Gastrocnemius medialis (tissue), 4 donors: ENCODE measurements at regions not wholly inside any gene's neighbourhood (a gene's known extent, or its start where the extent isn't known, plus 50 kb on each side); places are given as distances from the start of the nearest gene placed in this dataset.
A peak's percentile ranks its signal among the peaks of the same experiment; 100 is the strongest.

Experiments
- ATAC-seq, 2 donors: fragments of 150-250 bp; one replicate each; pipeline ENCODE4 v1.9.1; 2016
- DNase-seq, 2 donors: peaks; one replicate each; pipeline ENCODE4 v3.0.0-alpha.2; 2019
- H3K27ac ChIP-seq, 4 donors: fragments of 200-600 bp; sonication (generic); 1 replicate in 1 of 4; 2 replicates in 3 of 4; pipeline ENCODE4 v1.5.1; 2016 to 2018; ENCODE audit warnings: mild to moderate bottlenecking in 2 of 4, moderate library complexity in 1 of 4
- H3K27me3 ChIP-seq, 3 donors: fragments of 200-600 bp; sonication (generic) in 2 of 3; 1 replicate in 1 of 3; 2 replicates in 2 of 3; pipeline versions ENCODE4 v1.5.1 to v1.6.0; 2016 to 2019; ENCODE audit warnings: mild to moderate bottlenecking in 1 of 3, moderate library complexity in 1 of 3
- H3K36me3 ChIP-seq, 2 donors: fragments of 200-600 bp; sonication (generic) in 1 of 2; one replicate each; pipeline ENCODE4 v1.5.1; 2017 to 2018
- H3K4me1 ChIP-seq, 2 donors: fragments of 200-600 bp; sonication (generic) in 1 of 2; one replicate each; pipeline ENCODE4 v1.5.1; 2016 to 2017; ENCODE audit warnings: mild to moderate bottlenecking in 2 of 2
- H3K4me3 ChIP-seq, 4 donors: fragments of 200-600 bp; sonication (generic) in 3 of 4; 1 replicate in 1 of 4; 2 replicates in 3 of 4; pipeline ENCODE4 v1.5.1; 2016 to 2019; ENCODE audit warnings: mild to moderate bottlenecking in 2 of 4
- H3K9me3 ChIP-seq, 3 donors: fragments of 200-600 bp; sonication (generic) in 2 of 3; 1 replicate in 1 of 3; 2 replicates in 2 of 3; pipeline ENCODE4 v1.5.1; 2016 to 2019
- POLR2A ChIP-seq, 2 donors: fragments of 450-650 bp; IDR thresholded peaks; one replicate each; pipeline ENCODE4 v1.6.1; 2017; ENCODE audit warnings: antibody characterized with exemption in 2 of 2, mild to moderate bottlenecking in 2 of 2, moderate library complexity in 2 of 2
- in situ Hi-C, 4 donors: fragments of 200-750 bp; cut with MboI; loops; one replicate each; pipeline versions ENCODE4 v1.15.0 to v1.8.0; 2017; ENCODE audit warnings: low sequenced_read_pairs in 4 of 4
- intact Hi-C: fragments of 100-400 bp; cut with DNase I; formaldehyde crosslinking; loops from one replicate; pipeline ENCODE4 v1.15.1; 2023; ENCODE audit warnings: low total_unique reads
- TF ChIP-seq, protein P1 (sequence below), 5 experiments: fragments of 450-650 bp in 3 of 5; fragments of 200-600 bp in 2 of 5; sonication (generic) in 2 of 5; IDR thresholded peaks in 4 of 5; conservative IDR thresholded peaks in 1 of 5; 1 replicate in 4 of 5; 2 replicates in 1 of 5; pipeline ENCODE4 v1.5.1; 2016 to 2019; ENCODE audit warnings: antibody characterized with exemption in 5 of 5, mild to moderate bottlenecking in 3 of 5, moderate library complexity in 3 of 5

DNA sequence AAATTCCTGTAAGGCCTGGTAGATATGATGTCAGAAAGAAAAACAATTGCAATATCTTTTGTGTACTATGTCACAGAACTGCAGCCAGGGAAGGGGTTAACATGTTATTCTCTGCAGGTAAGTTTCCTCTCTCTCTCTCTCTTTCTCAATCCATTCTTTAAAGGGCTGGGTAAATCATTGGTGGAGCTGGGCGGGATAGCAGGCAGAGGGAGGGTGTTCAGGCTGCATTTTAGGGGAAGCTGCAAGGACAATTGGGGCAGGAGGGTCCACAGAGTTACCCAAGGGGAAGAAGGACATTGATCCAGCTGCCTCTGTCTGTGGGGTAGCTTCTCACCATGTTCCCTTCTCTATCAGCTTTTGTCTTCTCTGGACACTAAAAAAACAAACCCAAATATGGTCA, 153.9 kb upstream of the BMPER start:
- TF ChIP-seq, protein P1, sequence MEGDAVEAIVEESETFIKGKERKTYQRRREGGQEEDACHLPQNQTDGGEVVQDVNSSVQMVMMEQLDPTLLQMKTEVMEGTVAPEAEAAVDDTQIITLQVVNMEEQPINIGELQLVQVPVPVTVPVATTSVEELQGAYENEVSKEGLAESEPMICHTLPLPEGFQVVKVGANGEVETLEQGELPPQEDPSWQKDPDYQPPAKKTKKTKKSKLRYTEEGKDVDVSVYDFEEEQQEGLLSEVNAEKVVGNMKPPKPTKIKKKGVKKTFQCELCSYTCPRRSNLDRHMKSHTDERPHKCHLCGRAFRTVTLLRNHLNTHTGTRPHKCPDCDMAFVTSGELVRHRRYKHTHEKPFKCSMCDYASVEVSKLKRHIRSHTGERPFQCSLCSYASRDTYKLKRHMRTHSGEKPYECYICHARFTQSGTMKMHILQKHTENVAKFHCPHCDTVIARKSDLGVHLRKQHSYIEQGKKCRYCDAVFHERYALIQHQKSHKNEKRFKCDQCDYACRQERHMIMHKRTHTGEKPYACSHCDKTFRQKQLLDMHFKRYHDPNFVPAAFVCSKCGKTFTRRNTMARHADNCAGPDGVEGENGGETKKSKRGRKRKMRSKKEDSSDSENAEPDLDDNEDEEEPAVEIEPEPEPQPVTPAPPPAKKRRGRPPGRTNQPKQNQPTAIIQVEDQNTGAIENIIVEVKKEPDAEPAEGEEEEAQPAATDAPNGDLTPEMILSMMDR (IDR thresholded peaks at IDR 0.05 in 4 of 5, conservative IDR thresholded peaks at IDR 0.05 in 1 of 5), result no peak
- no peak for TF ChIP-seq POLR2A (IDR thresholded peaks at IDR 0.05)
- H3K36me3 ChIP-seq, result no peaks in the 10 kb centered on the region
- intact Hi-C loops (no loop called here), in situ Hi-C loops (loop anchor here in 1 of 4 donors (10.0 kb wide), 1 partner anchor 143 kb away; no protein-coding TSS in a partner anchor)
- no peak overlapping the region for H3K27ac ChIP-seq
- H3K4me3 ChIP-seq, result no peak overlapping the region
- ATAC-seq (no peak), DNase-seq (no peak)
- H3K4me1 ChIP-seq, result peaks cover 7 to 9% of the 10 kb centered on the region in 2 donors
- H3K9me3 ChIP-seq, result no peaks in the 10 kb centered on the region
- H3K27me3 ChIP-seq, result no peaks in the 10 kb centered on the region

DNA sequence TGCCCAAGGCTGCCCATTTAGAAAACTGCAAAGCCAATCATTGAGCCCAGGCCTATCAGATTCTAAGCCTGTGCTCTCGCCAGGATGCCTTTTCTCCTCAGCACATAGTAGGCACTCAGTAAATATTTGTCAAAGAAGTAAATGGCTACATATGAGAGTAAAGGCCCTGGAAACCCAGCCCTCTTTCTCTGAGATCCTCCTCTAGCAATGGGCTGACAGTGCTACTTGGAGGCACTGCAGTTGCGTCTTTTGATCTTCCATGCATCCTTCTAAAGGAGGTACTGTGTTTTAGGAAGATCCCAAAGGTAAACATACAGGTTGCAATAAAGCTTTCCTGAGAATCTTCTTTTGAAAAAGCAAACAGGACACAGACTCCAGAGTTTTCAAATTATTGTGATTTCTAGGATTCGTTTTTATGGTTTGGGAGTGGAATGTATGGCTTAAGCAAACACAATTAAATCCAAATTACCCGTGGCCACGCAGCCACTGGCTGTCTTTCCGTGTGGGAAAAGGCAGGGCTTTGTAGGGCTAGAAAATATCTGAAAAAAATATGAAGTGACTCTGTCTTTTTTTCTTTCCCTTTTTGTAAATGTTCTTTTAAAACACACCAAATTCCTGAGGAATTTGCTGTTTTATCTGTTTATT, 151.3 kb upstream of the BMPER start:
- no peaks in the 10 kb centered on the region for H3K9me3 ChIP-seq
- DNase-seq, result no peak
- in situ Hi-C loops, result loop anchor here in 1 of 4 donors (10.0 kb wide), 1 partner anchor 141 kb away; no protein-coding TSS in a partner anchor
- H3K36me3 ChIP-seq, result no peaks in the 10 kb centered on the region
- no peak for TF ChIP-seq POLR2A (IDR thresholded peaks at IDR 0.05)
- TF ChIP-seq, protein P1 (IDR thresholded peaks at IDR 0.05 in 4 of 5, conservative IDR thresholded peaks at IDR 0.05 in 1 of 5), result no peak
- no peak overlapping the region for H3K4me3 ChIP-seq
- peaks cover 9 to 13% of the 10 kb centered on the region in 2 donors for H3K4me1 ChIP-seq
- no peak for ATAC-seq
- H3K27ac ChIP-seq, result no peak overlapping the region
- intact Hi-C loops, result no loop called here
- no peaks in the 10 kb centered on the region for H3K27me3 ChIP-seq

DNA sequence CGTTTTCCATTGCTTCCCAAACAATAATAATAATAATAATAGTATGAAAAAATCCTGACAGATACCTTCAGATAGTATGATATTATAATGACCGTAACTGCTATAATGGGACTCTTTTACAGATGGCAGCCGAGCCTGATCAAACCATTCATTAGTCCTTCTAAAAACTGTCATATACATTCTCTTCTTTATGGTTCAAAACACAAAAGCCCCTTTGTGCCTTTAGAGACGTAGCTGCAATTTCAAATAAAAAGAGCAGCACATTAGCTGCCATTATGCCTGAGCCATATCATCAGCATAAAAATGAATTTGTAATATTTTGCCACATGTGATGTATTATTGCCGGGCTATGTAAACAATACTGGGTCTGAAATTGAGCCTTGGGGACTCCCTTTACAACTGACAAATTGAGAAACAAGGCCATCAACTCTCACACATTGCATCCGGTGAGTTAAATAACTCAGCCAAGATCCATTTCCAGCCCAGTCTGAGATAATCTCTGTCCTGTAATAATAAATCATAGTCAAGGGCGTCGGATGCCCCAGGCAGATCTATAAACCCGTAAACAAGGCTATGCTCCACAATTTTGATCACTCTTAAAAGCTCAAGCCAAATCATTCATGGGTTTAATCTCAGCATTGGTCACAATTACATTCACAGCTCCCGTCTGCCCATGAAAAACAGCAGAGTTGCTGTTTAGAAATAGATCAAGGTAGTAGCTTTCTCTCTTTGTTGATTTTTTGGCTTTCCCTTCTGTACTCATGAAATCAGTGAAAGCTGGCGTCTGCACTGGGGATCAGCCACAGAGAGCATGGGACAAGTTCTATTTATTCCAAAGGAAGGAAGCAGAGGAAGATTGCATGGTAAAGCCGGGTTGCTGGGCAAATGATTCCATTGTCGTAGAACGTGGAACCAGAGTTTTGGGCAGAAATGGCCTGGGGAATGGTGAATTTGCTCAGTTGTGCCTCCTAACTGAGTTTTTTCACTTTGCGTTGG, 150.1 kb upstream of the BMPER start:
- ATAC-seq, result no peak
- TF ChIP-seq POLR2A (IDR thresholded peaks at IDR 0.05), result no peak
- TF ChIP-seq, protein P1 (IDR thresholded peaks at IDR 0.05 in 4 of 5, conservative IDR thresholded peaks at IDR 0.05 in 1 of 5), result no peak
- no peaks in the 10 kb centered on the region for H3K9me3 ChIP-seq
- H3K27ac ChIP-seq, result peak overlapping the region in 2 of 4 donors; percentile 5 to 18
- no peak overlapping the region for H3K4me3 ChIP-seq
- in situ Hi-C loops, result loop anchor here in 3 of 4 donors (5.0 to 10.0 kb wide), 3 partner anchors 140 to 177 kb away; no protein-coding TSS in a partner anchor
- H3K36me3 ChIP-seq, result no peaks in the 10 kb centered on the region
- intact Hi-C loops, result no loop called here
- no peaks in the 10 kb centered on the region for H3K27me3 ChIP-seq
- peaks cover 9 to 13% of the 10 kb centered on the region in 2 donors for H3K4me1 ChIP-seq
- DNase-seq, result no peak

DNA sequence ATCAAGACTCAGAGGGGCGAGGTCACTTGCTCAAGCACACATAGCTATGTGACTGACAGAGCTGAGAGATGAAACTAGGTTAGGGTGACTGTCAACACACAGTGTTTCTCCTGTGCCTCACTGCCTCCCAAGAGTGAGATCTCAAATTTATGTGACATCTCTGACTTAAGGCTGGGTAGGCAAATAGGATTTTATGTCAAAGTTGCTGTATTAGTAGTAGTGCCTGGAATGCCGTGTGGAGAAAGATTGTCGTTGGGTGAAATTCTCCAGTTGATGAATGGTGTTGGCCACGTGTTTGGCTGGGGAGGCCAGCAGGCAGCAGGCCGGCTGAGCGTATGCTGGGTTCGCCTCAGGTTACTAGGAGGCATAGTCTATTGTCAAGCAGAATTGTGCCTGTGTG, 148.3 kb upstream of the BMPER start:
- Histone ChIP-seq H3K27me3 (no peaks in the 10 kb centered on the region), H3K4me1 (peaks cover 9 to 13% of the 10 kb centered on the region in 2 donors), H3K27ac (peak overlapping the region in 1 of 4 donors; percentile 11), H3K9me3 (no peaks in the 10 kb centered on the region), H3K4me3 (no peak overlapping the region), H3K36me3 (no peaks in the 10 kb centered on the region)
- ATAC-seq (peak; percentile 64 to 66), DNase-seq (peak in 1 of 2 donors; percentile 29)
- in situ Hi-C loops, result loop anchor here in 3 of 4 donors (5.0 to 10.0 kb wide), 3 partner anchors 138 to 175 kb away; no protein-coding TSS in a partner anchor
- intact Hi-C loops, result loop anchor here (1.0 kb wide), 2 partner anchors 138 to 176 kb away; no protein-coding TSS in a partner anchor
- TF ChIP-seq, protein P1 (IDR thresholded peaks at IDR 0.05 in 4 of 5, conservative IDR thresholded peaks at IDR 0.05 in 1 of 5), result no peak
- no peak for TF ChIP-seq POLR2A (IDR thresholded peaks at IDR 0.05)
